Ecto neural progenitor cell (in vitro differentiated cells): ENCODE measurements at regions not wholly inside any gene's neighbourhood (a gene's known extent, or its start where the extent isn't known, plus 50 kb on each side); places are given as distances from the start of the nearest gene placed in this dataset.
"Not testable (repeated sequence)": the region's sequence is repeated elsewhere in the genome, so short reads cannot be mapped to it uniquely, and the experiment has no call there.

ENCODE experiments used
- DNase-seq: peaks from one replicate; pipeline ENCODE4 v3.0.0-alpha.2; 2018; ENCODE audit warnings: low spot score

DNA sequence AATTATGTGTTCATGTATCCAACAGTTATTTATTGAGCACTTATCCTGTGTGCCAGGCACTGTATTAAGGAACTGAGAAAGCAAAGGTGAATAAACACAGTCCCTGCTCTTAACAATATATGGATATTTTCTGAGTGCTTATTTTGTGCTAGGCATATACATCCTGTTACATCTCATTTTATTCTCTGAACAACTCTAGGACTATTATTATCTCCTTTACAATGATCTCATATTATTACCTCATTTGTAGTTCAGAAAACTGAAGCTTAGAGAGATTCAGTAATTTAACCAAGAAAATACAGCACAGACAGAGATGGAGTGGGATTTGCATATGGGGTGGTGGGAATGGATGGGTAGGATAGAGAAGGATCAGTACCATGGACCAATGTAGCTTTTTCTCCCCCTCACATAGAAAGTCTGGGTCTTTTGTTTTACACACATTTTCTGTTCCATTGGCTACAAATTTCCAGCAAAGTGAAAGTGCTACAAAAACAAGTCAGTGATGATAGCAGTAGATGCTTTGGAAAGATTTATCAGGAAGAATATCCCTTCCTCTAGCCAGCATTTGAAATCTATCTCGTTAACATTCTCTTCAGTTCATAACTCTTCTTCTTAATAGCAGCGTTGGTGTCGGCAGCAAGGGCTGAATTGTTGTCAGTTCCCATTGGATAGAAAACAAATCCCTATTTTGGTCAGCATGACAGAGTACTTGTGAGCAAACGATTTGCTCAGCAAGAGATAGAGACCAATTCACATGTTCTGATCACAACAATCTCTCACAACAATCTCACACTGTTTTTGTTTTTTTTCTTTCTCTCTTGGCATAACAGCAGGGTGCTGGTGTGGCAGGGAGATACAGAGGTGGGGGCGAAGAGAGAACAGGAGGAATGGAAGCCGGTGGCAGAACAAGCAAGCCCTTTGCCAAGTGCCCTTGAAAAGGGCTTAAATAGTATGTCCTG is 102.2 kb upstream of the KCTD1 start:
- no peak for DNase-seq

DNA sequence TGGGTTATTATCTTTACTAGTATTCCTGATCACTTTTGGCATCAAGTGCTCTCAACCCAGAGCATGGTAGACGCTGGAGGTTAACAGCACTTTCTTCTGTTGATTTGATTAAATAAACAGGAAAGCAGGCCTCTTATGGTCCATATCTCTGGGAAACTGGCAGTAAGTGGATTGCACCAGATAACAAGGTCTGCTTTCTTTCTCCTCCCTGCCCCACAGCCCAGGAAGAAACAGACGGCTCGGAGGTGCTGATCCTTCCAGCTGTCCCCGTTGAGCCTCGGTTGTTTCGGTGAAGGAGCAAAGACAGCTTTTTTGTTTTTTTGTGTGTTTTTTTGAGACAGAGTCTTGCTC is 100.8 kb upstream of the KCTD1 start:
- DNase-seq: no peak

DNA sequence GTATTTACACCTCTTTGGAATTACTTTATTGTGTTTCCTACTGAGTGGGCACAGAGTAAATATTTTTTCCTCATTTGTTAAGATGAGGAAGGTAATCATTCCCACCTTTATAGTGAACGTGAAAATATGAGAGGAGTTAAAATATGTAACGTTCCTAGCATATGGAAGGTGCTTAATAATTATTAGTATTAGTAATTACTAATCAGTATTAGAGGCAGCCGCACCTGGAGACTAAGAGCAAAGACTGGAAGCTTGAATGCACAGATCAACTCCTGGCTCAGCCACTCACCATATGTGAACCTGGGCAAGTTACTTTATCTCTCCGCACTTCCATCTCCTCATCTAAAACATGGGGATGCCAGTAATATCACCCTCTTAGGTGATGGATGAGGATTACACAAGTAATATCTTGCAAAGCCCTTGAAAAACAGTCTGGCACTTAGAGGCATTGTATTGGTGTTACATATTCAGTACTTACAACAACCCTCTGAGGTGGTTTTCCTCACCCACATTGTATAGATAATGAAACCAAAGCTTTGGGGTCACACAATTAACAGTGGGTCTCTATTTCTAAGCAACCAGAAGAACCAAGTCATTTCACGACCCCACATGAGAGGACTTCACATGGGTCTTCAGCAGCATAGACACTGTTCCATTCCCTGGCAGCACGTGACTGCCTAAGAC is 100.3 kb upstream of the KCTD1 start:
- DNase-seq: no peak

DNA sequence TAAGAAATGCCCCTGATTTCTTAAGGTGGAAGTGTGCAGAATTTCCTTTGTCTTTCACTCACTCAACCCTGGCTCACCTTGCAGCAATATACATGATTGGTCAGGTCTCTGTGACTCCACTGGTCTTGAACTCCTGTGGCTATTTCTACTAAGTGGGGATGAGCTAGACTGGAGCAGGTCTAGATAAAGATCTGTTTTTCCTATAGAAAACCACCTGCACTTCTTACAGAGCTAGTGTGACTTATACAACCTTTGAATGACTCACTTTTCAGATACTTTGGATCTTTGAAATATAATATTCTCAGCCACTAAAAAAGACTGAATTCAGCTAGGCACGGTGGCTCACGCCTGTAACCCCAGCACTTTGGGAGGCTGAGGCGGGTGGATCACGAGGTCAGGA is 98.5 kb upstream of the KCTD1 start:
- no peak for DNase-seq

DNA sequence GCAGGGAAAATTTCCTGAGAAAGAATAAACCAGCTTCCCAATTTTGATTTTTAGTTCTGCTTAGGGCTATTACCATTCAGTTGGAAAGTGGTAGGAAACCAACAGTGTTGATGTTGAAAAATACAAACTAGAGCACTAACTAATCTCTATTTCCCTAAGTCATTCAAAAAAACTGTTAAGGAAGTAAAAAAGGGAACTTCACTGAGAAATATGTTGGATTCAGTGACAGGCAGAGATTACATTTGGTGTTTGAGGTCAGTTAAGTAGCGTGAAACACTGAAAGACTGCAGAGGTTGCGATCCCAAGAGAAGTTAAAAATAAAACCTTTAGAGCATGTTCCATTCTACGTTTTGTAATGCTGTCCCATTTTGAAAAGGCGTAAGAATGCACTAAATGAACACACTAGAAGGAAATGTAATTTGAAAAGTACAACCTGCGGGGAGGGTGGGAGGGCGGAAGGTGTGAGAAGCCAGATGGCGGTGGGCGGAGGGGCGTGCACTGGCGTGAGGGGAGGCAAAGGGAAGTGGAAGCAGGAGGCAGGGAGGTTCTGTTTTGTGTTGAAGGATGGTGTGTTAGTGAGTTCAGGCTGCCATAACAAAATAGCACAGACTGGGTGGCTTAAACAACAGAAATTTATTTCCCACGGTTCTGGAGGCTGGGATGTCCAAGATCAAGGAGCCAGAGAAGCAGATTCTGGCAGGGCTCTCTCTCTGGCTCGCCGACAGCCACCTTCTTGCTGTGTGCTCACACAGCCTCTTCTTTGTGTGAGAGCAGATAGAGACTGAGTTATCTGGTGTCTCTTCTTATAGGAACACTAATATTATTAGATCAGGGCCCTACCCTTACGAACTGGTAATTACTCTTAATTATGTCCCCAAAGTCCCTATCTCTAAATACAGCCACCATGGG is 94.3 kb upstream of the KCTD1 start:
- no peak for DNase-seq

DNA sequence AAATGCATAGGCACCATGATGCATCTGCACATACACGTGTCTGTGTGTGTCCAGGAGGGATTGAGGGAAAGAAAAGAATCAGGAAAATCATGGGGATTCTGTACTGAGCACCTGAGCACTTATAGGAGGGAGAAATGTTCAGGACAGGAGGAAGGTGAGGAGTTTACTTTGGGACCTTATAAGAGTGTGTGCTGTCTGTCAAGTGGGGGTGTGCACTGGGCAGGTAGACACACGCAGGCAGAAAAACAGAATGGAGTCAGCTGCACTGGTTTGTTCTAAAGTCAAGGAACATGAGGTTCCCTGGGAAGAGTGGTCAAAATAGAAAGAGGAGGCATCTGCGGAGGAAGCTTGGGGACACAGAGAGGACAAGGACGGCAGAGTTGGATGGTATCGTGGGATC is 92.2 kb upstream of the KCTD1 start:
- no peak for DNase-seq

- DNase-seq: no peak
These were observed 90.8 kb upstream of the KCTD1 start for GRCh38 chr18:26639149-26639548.

DNA sequence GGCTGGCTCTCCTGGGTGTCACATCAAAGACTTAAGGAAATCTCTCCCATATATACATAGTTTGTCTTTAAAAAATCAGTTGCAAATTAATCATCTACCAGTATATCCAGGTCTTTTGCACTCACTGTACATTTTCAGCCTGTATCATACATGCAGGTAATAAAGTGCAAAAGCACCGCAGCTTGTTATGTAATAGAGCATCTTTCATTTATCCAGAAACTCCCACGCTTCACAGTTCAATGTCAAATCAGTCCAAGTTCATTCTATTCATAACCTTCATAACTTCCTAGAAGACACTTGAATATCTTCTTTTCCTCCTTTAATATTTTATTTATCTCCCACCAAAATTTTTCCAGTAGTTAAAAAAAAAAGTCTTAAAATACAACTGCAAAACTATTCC is 89.6 kb upstream of the KCTD1 start:
- DNase-seq: no peak

DNA sequence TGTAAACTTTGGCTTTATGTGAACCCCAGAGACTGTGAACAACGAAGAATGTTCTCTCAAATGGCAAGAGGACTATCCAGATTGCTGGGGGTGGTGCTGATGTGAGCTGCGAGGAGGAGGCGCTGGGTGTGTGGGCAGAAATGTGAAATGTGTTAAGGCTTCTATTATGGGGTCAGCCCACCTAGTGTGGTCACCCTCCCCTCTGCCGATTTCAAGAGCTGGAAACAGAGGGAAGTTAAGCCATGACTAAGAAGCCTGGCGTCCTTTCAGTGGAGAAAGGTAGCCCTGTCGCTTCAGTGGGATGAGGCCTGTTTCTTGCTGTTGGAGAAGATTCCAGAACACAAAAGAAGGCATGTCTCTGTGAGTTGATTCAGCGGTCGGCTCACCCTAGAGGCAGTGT is 89.0 kb upstream of the KCTD1 start:
- DNase-seq: no peak

- no peak for DNase-seq
These were observed 87.1 kb upstream of the KCTD1 start for GRCh38 chr18:26635466-26635865.

DNA sequence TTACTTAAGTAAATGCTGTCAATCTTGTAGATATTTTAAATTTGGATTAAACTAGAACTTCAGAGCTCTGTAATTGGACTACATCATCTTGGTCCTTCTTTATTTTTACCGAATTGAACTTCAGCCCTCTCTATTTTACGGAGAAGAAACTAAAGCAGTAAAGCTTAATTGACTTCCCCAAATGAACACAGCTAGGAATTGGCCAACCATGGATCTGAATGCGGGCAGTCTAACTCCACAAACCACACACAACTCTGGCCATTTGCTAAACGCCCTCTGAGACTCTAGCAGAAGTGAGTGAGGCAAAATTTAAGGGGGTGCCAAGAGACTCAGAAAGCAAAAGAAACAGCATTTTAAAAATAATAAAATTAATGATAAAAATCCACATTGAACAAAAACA is 86.3 kb upstream of the KCTD1 start:
- DNase-seq: no peak

GRCh38 chr18:26631135-26631534 is 82.8 kb upstream of the KCTD1 start:
- no peak for DNase-seq

DNA sequence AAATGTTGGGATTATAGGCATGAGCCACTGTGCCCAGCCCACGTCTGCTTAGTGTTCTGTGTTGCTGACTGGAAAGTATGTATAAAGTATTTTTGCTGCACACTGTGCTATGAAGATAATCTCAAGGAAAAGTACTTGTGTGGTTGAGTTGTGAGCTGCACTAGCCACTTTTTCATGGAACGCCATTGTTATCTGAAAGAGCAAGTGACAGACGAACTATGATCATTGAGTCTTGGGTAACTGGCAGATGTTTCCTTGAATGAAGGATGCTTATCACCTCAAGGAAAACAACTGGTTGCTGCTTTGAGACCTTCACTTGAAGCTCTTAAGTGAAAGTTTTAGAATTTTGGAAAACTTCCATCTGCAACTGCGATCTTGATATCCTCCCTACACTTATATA is 82.2 kb upstream of the KCTD1 start:
- no peak for DNase-seq

- DNase-seq: no peak
These were observed 79.7 kb upstream of the KCTD1 start for GRCh38 chr18:26628017-26628416.

GRCh38 chr18:26624443-26624842 is 76.1 kb upstream of the KCTD1 start:
- DNase-seq: no peak

- not testable (repeated sequence) for DNase-seq
These were observed 75.0 kb upstream of the KCTD1 start for GRCh38 chr18:26623314-26623713.

DNA sequence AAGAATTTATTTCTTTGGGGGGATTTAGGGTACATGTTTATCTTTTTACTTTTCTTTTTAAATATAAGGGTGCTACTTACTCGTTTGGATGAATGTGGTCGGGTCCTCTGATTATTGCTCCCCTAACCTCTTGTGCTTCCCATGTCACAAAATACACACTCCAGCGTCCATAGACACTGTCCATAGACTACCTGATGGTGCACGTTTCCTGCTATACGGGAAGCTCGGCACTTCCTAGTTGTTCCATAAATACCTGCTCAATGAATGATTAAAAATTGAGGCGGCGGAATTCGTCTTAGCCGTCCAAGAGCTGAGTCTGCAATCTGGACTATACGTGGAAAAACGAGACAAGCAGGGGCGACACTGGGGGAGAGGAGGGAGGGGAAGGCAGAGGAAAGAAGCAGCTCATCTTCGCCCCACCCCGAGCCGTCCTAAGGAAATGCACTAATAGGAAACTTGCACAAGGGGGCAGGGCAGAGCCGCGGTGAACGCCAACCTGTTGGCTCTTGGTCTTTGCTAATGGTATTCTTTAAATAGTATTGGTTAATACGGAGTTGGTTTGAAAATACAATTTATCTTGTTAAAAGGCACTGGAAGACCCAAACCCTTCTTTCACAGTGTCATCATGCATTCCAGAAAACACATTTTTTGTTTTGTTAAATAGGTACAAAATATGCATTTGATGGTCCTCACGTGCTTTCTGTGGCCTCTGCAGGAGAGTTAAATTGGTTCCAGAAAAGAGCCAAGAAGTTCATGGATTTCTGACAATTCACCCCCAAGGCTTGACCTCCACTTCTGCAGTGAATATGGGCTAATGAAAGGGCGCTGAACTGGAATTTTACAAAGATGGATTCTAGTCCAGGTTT is 73.0 kb upstream of the KCTD1 start:
- peak; percentile 72 for DNase-seq

GRCh38 chr18:26619350-26619749 is 71.0 kb upstream of the KCTD1 start:
- DNase-seq: no peak

DNA sequence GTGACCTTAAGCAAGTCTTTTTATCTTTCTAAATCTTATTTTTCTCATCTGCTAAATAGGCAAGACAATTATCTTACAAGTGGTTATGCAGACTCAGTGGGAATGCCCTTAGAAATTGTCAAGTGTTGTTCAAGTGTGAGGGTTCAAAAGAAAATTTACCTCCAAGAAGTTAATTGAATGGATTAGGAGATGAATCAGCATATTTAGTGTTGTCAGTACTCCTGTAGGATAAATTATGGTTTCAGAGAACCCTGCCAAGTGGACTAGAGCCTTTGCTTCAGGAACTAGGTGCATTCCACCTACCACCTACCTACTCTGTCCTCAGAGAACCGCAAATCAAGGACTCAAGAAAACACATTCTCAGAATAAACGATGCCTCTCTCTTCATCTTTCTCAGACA is 69.8 kb upstream of the KCTD1 start:
- DNase-seq: no peak

- no peak for DNase-seq
These were observed 68.8 kb upstream of the KCTD1 start for GRCh38 chr18:26617151-26617554.

DNA sequence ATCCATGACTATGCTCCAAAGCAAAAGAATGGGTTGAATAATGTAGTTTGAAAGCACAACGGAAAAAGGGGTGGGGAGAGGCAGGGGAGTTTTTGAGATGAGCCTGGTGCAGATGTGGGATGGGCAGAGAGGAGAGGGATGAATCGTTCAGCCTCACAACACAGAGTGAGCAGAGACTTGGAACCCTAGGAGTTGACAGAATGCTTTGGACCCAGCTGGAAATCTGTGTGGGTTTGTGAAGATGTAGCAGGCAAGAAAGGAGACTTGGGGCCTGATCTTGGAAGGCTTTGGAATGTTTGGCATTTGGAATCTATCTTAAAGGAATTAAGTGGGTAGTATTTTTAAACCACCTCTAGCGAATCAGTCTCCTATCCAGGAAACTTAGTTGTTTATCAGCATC is 66.0 kb upstream of the KCTD1 start:
- no peak for DNase-seq
